ENCODE measurements at regions not wholly inside any gene's neighbourhood (a gene's known extent, or its start where the extent isn't known, plus 50 kb on each side); places are given as distances from the start of the nearest gene placed in this dataset.

- TF ChIP-seq CTCF (IDR thresholded peaks at IDR 0.05; ENCODE audit: poor library complexity) (no peak), EZH2 (IDR thresholded peaks at IDR 0.05; ENCODE audit: borderline replicate concordance) (no peak)
Observed at GRCh38 chr15:60118146-60118545, 114.0 kb downstream of the FOXB1 start.

Measured in hepatocyte (in vitro differentiated cells).